ENCODE measurements at regions not wholly inside any gene's neighbourhood (a gene's known extent, or its start where the extent isn't known, plus 50 kb on each side); places are given as distances from the start of the nearest gene placed in this dataset.

- no peak for DNase-seq (ENCODE audit: low spot score)
- TF ChIP-seq HNF4G (IDR thresholded peaks at IDR 0.05) (no peak), FOXA1 (IDR thresholded peaks at IDR 0.05) (no peak), CTCF (IDR thresholded peaks at IDR 0.05; ENCODE audit: low read depth, low read length, missing input control) (no peak), REST (IDR thresholded peaks at IDR 0.05) (no peak), ZBTB33 (IDR thresholded peaks at IDR 0.05) (no peak), GABPA (IDR thresholded peaks at IDR 0.05 in 1 of 2, conservative IDR thresholded peaks at IDR 0.05 in 1 of 2) (no peak), RAD21 (IDR thresholded peaks at IDR 0.05) (no peak), TAF1 (conservative IDR thresholded peaks at IDR 0.05) (no peak), YY1 (IDR thresholded peaks at IDR 0.05) (no peak), RXRA (IDR thresholded peaks at IDR 0.05) (no peak), JUND (IDR thresholded peaks at IDR 0.05) (no peak), SP1 (IDR thresholded peaks at IDR 0.05) (no peak), HNF4A (conservative IDR thresholded peaks at IDR 0.05) (no peak), ATF3 (IDR thresholded peaks at IDR 0.05) (no peak), EGR1 (IDR thresholded peaks at IDR 0.05; ENCODE audit: low read depth in 2 of 2) (no peak), NR2F2 (IDR thresholded peaks at IDR 0.05) (no peak), MAX (IDR thresholded peaks at IDR 0.05) (no peak)
- Histone ChIP-seq H3K27me3 (ENCODE audit: control insufficient read depth in 4 of 4, insufficient read depth in 4 of 4, low read length in 3 of 4) (no peaks in the 10 kb centered on the region), H3K9me3 (ENCODE audit: control insufficient read depth in 4 of 4, low read length in 3 of 4) (no peaks in the 10 kb centered on the region), H3K27ac (ENCODE audit: low read depth in 1 of 2, low read length in 2 of 2) (no peak overlapping the region), H3K4me3 (ENCODE audit: low read depth in 1 of 3, low read length in 3 of 3) (no peak overlapping the region), H3K9ac (ENCODE audit: low read depth in 1 of 2, low read length in 2 of 2) (no peak overlapping the region), H3K36me3 (ENCODE audit: control insufficient read depth in 4 of 4, insufficient read depth in 3 of 4, low read depth in 1 of 4, low read length in 3 of 4) (no peaks in the 10 kb centered on the region), H3K4me1 (ENCODE audit: control insufficient read depth in 4 of 4, insufficient read depth in 4 of 4, low read length in 3 of 4) (no peaks in the 10 kb centered on the region)
- WGBS: 88% methylated on average over 3 of the region's 3 CpGs
These were observed 126.0 kb downstream of the CAPZA3 start for GRCh38 chr12:18863769-18864500.

Measured in liver (tissue), 8 donors.